ENCODE measurements at regions not wholly inside any gene's neighbourhood (a gene's known extent, or its start where the extent isn't known, plus 50 kb on each side); places are given as distances from the start of the nearest gene placed in this dataset.

DNA sequence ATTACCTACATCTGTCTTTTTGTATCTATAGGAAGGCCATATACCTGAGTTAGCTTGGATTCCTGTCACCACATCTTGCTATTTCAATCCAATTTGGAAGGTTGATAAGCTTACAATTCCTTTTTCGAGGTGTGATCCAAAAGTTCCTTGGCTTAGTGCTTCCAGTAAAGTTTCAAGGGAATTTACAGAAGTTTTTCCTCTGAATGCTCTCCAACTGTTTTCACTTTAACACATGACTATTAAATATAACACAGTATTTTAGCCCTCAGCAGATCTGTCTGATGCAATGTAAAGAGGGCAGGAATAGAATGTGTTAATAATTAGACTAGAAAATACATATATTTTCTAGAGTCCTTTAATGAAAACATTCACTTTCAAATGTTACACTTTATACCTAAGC is 171.4 kb downstream of the DKK1 start:
- no peak overlapping the region for H3K4me3 Mint-ChIP-seq (ENCODE audit: low read depth, unreplicated experiment)
- BruUV-seq (replicated peaks) = no TSS peak
- H3K4me1 Mint-ChIP-seq (ENCODE audit: low read depth, unreplicated experiment) = peaks cover 48% of the 10 kb centered on the region
- DNase-seq = no peak
- intact Hi-C loops (cut with micrococcal nuclease; ENCODE audit: unreplicated experiment) = loop anchor here (5.0 kb wide), 1 partner anchor 93 kb away; no protein-coding TSS in a partner anchor
- no peaks in the 10 kb centered on the region for H3K27me3 Mint-ChIP-seq (ENCODE audit: unreplicated experiment)
- H3K27ac Mint-ChIP-seq (ENCODE audit: unreplicated experiment) = no peak overlapping the region
- no peaks in the 10 kb centered on the region for H3K9me3 Mint-ChIP-seq (ENCODE audit: low read depth, unreplicated experiment)
- CTCF ChIA-PET = interaction anchor here (0.7 to 7.1 kb wide), 3 partner anchors 169 to 177 kb away, joined by 3 to 70 read pairs (median 25); partner anchors contain the start of gene DKK1
- no peaks in the 10 kb centered on the region for H3K36me3 Mint-ChIP-seq (ENCODE audit: insufficient read depth, unreplicated experiment)
- TF ChIP-seq, protein P1, sequence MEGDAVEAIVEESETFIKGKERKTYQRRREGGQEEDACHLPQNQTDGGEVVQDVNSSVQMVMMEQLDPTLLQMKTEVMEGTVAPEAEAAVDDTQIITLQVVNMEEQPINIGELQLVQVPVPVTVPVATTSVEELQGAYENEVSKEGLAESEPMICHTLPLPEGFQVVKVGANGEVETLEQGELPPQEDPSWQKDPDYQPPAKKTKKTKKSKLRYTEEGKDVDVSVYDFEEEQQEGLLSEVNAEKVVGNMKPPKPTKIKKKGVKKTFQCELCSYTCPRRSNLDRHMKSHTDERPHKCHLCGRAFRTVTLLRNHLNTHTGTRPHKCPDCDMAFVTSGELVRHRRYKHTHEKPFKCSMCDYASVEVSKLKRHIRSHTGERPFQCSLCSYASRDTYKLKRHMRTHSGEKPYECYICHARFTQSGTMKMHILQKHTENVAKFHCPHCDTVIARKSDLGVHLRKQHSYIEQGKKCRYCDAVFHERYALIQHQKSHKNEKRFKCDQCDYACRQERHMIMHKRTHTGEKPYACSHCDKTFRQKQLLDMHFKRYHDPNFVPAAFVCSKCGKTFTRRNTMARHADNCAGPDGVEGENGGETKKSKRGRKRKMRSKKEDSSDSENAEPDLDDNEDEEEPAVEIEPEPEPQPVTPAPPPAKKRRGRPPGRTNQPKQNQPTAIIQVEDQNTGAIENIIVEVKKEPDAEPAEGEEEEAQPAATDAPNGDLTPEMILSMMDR (IDR thresholded peaks at IDR 0.05; ENCODE audit: unreplicated experiment) = no peak

DNA sequence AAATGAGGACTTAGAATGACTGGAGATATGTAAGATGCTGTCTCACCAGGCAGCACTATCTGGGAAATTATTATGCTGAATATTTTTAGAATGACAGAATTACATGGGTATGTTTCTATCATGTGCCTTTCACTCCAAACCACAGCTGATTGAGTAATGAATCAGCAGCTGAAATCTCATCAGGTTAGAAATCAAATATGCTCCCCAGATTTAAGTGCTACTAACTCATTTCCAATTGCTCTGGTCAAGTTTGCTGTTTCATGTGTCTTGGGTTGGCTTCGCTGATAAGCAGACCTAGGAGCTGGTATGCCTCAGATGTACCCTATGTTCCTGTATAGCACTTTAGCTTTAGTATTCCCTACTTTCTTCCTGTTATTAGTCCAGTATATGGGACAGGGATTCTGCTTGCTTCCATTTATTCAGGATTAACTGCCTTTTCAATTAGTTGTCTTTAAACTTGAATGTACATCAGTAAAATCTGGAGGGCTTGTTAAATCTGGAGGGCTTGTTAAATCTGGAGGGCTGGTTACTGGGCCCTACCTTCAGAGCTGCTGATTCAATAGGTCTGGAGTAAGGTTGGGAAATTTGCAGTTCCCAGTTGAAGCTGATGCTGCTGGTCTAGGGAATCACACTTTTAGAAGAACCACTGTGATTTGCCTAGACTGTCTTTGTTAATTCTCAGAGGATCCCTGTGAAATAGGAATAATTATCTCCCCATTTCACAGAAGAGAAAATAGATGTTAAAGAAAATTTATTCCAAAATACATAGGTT is 172.9 kb downstream of the DKK1 start:
- CTCF ChIA-PET = interaction anchor here (0.6 to 7.1 kb wide), 5 partner anchors 168 to 566 kb away, joined by 3 to 70 read pairs (median 10); partner anchors contain the start of gene DKK1
- no peaks in the 10 kb centered on the region for H3K9me3 Mint-ChIP-seq (ENCODE audit: low read depth, unreplicated experiment)
- BruUV-seq (replicated peaks) = TSS peak; percentile 68
- no peak for DNase-seq
- TF ChIP-seq, protein P1 (IDR thresholded peaks at IDR 0.05; ENCODE audit: unreplicated experiment) = no peak
- intact Hi-C loops (cut with micrococcal nuclease; ENCODE audit: unreplicated experiment) = loop anchor here (5.0 kb wide), 1 partner anchor 95 kb away; no protein-coding TSS in a partner anchor
- no peaks in the 10 kb centered on the region for H3K36me3 Mint-ChIP-seq (ENCODE audit: insufficient read depth, unreplicated experiment)
- H3K27me3 Mint-ChIP-seq (ENCODE audit: unreplicated experiment) = no peaks in the 10 kb centered on the region
- H3K4me1 Mint-ChIP-seq (ENCODE audit: low read depth, unreplicated experiment) = peaks cover 58% of the 10 kb centered on the region
- H3K4me3 Mint-ChIP-seq (ENCODE audit: low read depth, unreplicated experiment) = no peak overlapping the region
- peak overlapping the region; percentile 92 for H3K27ac Mint-ChIP-seq (ENCODE audit: unreplicated experiment)

DNA sequence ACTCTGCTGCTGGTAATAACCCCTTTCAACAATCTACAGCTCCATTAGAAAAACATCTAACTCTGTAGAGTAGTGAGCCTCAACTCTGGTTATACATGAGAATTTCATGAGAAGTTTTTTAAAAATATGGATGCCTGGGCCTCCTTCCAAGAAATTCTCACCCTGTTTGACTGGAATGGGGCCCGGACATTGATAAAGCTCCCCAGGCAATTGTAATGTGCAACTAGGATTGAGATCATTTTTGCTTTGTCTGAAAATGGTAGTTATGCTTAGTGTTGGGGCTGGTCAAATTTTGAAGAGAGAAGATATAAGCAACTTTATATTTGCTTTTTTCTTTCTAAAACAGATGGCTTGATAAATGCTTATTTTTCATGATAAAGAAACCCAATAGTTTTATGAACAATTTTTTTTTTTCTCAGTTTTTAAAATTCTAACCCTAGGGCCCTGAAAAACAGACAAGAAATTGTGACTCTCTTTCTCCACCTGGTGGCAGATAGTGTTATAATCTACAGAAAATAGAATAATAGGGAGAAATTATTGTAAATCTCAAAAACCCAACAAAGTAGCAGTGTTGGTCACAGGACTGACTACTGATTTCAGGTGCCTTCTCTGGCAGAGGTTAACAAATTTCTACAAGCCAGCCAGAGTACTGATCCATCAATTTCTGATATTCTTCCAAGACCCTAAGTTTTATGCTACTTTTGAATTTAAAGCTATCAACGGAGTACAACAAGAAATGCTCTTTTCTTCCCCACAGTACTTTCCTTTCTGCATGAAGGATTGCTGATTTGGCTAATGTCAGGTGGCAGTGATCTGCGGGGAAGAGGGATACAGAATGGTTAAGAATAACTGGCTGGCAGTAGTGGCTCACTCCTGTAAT is 174.8 kb downstream of the DKK1 start:
- Mint-ChIP-seq H3K4me3 (ENCODE audit: low read depth, unreplicated experiment) (no peak overlapping the region), H3K36me3 (ENCODE audit: insufficient read depth, unreplicated experiment) (no peaks in the 10 kb centered on the region), H3K27me3 (ENCODE audit: unreplicated experiment) (no peaks in the 10 kb centered on the region), H3K9me3 (ENCODE audit: low read depth, unreplicated experiment) (no peaks in the 10 kb centered on the region), H3K27ac (ENCODE audit: unreplicated experiment) (peak overlapping the region; percentile 85), H3K4me1 (ENCODE audit: low read depth, unreplicated experiment) (peaks cover 49% of the 10 kb centered on the region)
- CTCF ChIA-PET = interaction anchor here (0.7 to 7.1 kb wide), 6 partner anchors 11 to 181 kb away, joined by 3 to 70 read pairs (median 7); partner anchors contain the start of gene DKK1
- TF ChIP-seq, protein P1 (IDR thresholded peaks at IDR 0.05; ENCODE audit: unreplicated experiment) = peak; percentile 48
- no TSS peak for BruUV-seq (replicated peaks)
- DNase-seq = peak; percentile 24
- intact Hi-C loops (cut with micrococcal nuclease; ENCODE audit: unreplicated experiment) = loop anchor here (1.0 to 5.0 kb wide), 5 partner anchors 78 to 181 kb away; partner anchors contain the start of gene DKK1

DNA sequence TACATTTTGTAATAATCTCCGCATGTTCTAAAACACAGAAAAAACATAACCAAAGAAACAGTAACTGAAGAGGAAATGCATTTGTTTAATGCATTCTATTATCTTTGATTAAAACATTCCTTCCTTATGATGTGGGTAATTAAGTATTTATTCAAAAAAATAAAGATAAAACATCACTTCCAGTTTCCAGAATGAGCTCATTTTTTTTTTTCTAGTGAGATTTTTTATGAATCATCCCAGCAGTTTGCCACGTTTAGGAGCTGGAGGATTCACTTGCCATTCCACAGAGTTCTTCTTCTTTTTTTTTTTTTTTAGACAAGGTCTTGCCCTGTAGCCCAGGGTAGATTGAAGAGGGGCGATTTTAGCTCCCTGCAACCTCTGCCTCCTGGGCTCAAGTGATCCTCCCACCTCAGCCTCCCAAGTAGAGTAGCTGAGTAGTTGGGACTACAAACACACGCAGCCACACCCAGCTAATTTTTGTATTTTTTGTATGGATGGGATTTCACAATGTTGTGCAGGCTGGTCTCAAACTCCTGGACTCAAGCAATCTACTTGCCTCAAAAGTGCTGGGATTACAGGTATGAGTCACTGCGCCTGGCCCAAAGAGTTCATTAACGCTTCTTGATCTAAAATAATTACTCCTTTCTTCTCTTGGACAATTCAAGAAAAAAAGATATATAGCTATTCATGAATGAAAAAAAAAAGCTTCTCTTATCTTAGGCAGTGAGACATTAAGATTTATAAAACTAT is 177.3 kb downstream of the DKK1 start:
- no peaks in the 10 kb centered on the region for H3K9me3 Mint-ChIP-seq (ENCODE audit: low read depth, unreplicated experiment)
- H3K27ac Mint-ChIP-seq (ENCODE audit: unreplicated experiment) = no peak overlapping the region
- BruUV-seq (replicated peaks) = no TSS peak
- no peak overlapping the region for H3K4me3 Mint-ChIP-seq (ENCODE audit: low read depth, unreplicated experiment)
- H3K27me3 Mint-ChIP-seq (ENCODE audit: unreplicated experiment) = no peaks in the 10 kb centered on the region
- no peak for DNase-seq
- CTCF ChIA-PET = interaction anchor here (0.7 to 7.1 kb wide), 5 partner anchors 68 to 183 kb away, joined by 3 to 70 read pairs (median 3); partner anchors contain the start of gene DKK1
- H3K36me3 Mint-ChIP-seq (ENCODE audit: insufficient read depth, unreplicated experiment) = no peaks in the 10 kb centered on the region
- TF ChIP-seq, protein P1 (IDR thresholded peaks at IDR 0.05; ENCODE audit: unreplicated experiment) = no peak
- intact Hi-C loops (cut with micrococcal nuclease; ENCODE audit: unreplicated experiment) = no loop called here
- peaks cover 37% of the 10 kb centered on the region for H3K4me1 Mint-ChIP-seq (ENCODE audit: low read depth, unreplicated experiment)
